GM19239 (cell line): ENCODE measurements at regions not wholly inside any gene's neighbourhood (a gene's known extent, or its start where the extent isn't known, plus 50 kb on each side); places are given as distances from the start of the nearest gene placed in this dataset.

ENCODE experiments used
- DNase-seq: peaks from one replicate; pipeline ENCODE4 v3.0.0; 2011; ENCODE audit warnings: low spot score; ENCODE audit not compliant: insufficient read length
- FAIRE-seq: peaks from 2 replicates; lab custom pipeline; 2011; peaks lifted over from hg19 to GRCh38; lab: Jason Lieb, UNC

GRCh38 chr4:176440698-176441097, 120.9 kb downstream of the SPCS3 start:
- no peak for FAIRE-seq
- no peak for DNase-seq

- DNase-seq (no peak), FAIRE-seq (no peak)
These were observed 121.8 kb downstream of the SPCS3 start for GRCh38 chr4:176441594-176441993.

- FAIRE-seq, result no peak
- no peak for DNase-seq
These were observed 123.4 kb downstream of the SPCS3 start for GRCh38 chr4:176443117-176443516.

GRCh38 chr4:176443646-176444409, 124.1 kb downstream of the SPCS3 start:
- no peak for FAIRE-seq

GRCh38 chr4:176444741-176445140, 125.0 kb downstream of the SPCS3 start:
- FAIRE-seq, result no peak
- no peak for DNase-seq

More at GRCh38 chr4:176443646-176444409, 124.1 kb downstream of the SPCS3 start:
- DNase-seq, result no peak

- no peak for FAIRE-seq
- no peak for DNase-seq
These were observed 129.0 kb downstream of the SPCS3 start for GRCh38 chr4:176448761-176449160.

GRCh38 chr4:176451443-176451842, 131.7 kb downstream of the SPCS3 start:
- DNase-seq (no peak), FAIRE-seq (no peak)

GRCh38 chr4:176453079-176453478, 133.3 kb downstream of the SPCS3 start:
- no peak for FAIRE-seq
- no peak for DNase-seq

- no peak for FAIRE-seq
These were observed 133.9 kb downstream of the SPCS3 start for GRCh38 chr4:176453658-176454057.

GRCh38 chr4:176464748-176465147, 145.0 kb downstream of the SPCS3 start:
- DNase-seq (peak; percentile 6), FAIRE-seq (peak; percentile 74)

More at GRCh38 chr4:176453658-176454057, 133.9 kb downstream of the SPCS3 start:
- DNase-seq, result no peak

GRCh38 chr4:176467001-176467400, 147.2 kb downstream of the SPCS3 start:
- FAIRE-seq (peak; percentile 4), DNase-seq (no peak)

GRCh38 chr4:176469546-176469945, 149.8 kb downstream of the SPCS3 start:
- FAIRE-seq, result no peak
- DNase-seq, result no peak

GRCh38 chr4:176470671-176471070, 150.9 kb downstream of the SPCS3 start:
- FAIRE-seq, result no peak
- no peak for DNase-seq

GRCh38 chr4:176475067-176475466, 155.3 kb downstream of the SPCS3 start:
- no peak for DNase-seq
- FAIRE-seq, result no peak

GRCh38 chr4:176478076-176478475, 158.3 kb downstream of the SPCS3 start:
- DNase-seq (no peak), FAIRE-seq (no peak)

- FAIRE-seq, result no peak
- DNase-seq, result no peak
These were observed 160.0 kb downstream of the SPCS3 start for GRCh38 chr4:176479767-176480166.

- no peak for FAIRE-seq
- DNase-seq, result no peak
These were observed 163.2 kb downstream of the SPCS3 start for GRCh38 chr4:176482972-176483371.

GRCh38 chr4:176484301-176484984, 164.7 kb downstream of the SPCS3 start:
- FAIRE-seq, result no peak

GRCh38 chr4:176489001-176489400, 169.2 kb downstream of the SPCS3 start:
- FAIRE-seq, result no peak
- DNase-seq, result no peak

More at GRCh38 chr4:176484301-176484984, 164.7 kb downstream of the SPCS3 start:
- DNase-seq, result no peak

GRCh38 chr4:176492646-176493302, 173.0 kb downstream of the SPCS3 start:
- FAIRE-seq (peak; percentile 96), DNase-seq (peak; percentile 33)
